ENCODE measurements at regions not wholly inside any gene's neighbourhood (a gene's known extent, or its start where the extent isn't known, plus 50 kb on each side); places are given as distances from the start of the nearest gene placed in this dataset.

- no peaks in the 10 kb centered on the region for H3K9me3 ChIP-seq
- intact Hi-C loops (cut with DNase I): no loop called here
- no peak for TF ChIP-seq POLR2A (IDR thresholded peaks at IDR 0.05)
- no peak for TF ChIP-seq CTCF (IDR thresholded peaks at IDR 0.05)
- no peak for ATAC-seq
- H3K36me3 ChIP-seq (replicated peaks in 1 of 2; ENCODE audit: insufficient read depth in 1 of 2, low read depth in 2 of 2): no peaks in the 10 kb centered on the region
- no peak overlapping the region for H3K27ac ChIP-seq
- H3K4me1 ChIP-seq: no peaks in the 10 kb centered on the region
- no peak overlapping the region for H3K4me3 ChIP-seq
- no peak for DNase-seq
- WGBS, 2 donors: 8 to 11% methylated on average over 1 of the region's 1 CpG
- H3K27me3 ChIP-seq: no peaks in the 10 kb centered on the region
Observed at GRCh38 chr15:92705764-92706163, 50.2 kb upstream of the FAM174B start.

GRCh38 chr15:92706201-92706600 lies 50.6 kb upstream of the FAM174B start:
- Histone ChIP-seq H3K27ac (no peak overlapping the region), H3K27me3 (no peaks in the 10 kb centered on the region), H3K4me1 (no peaks in the 10 kb centered on the region), H3K4me3 (no peak overlapping the region), H3K36me3 (replicated peaks in 1 of 2; ENCODE audit: insufficient read depth in 1 of 2, low read depth in 2 of 2) (no peaks in the 10 kb centered on the region), H3K9me3 (no peaks in the 10 kb centered on the region)
- WGBS, 2 donors: 72 to 74% methylated on average over 7 of the region's 7 CpGs
- no peak for ATAC-seq
- no peak for TF ChIP-seq CTCF (IDR thresholded peaks at IDR 0.05)
- TF ChIP-seq POLR2A (IDR thresholded peaks at IDR 0.05): no peak
- intact Hi-C loops (cut with DNase I): no loop called here
- no peak for DNase-seq

GRCh38 chr15:92707880-92708551 lies 52.4 kb upstream of the FAM174B start:
- Histone ChIP-seq H3K27me3 (no peaks in the 10 kb centered on the region), H3K9me3 (no peaks in the 10 kb centered on the region), H3K27ac (no peak overlapping the region), H3K4me3 (no peak overlapping the region), H3K36me3 (replicated peaks in 1 of 2; ENCODE audit: insufficient read depth in 1 of 2, low read depth in 2 of 2) (no peaks in the 10 kb centered on the region), H3K4me1 (no peaks in the 10 kb centered on the region)
- DNase-seq (no peak), ATAC-seq (no peak)
- intact Hi-C loops (cut with DNase I): no loop called here
- 91 to 92% methylated on average over 12 of the region's 12 CpGs for WGBS, 2 donors
- TF ChIP-seq CTCF (IDR thresholded peaks at IDR 0.05) (no peak), POLR2A (IDR thresholded peaks at IDR 0.05) (no peak)

- DNase-seq (no peak), ATAC-seq (no peak)
- Histone ChIP-seq H3K36me3 (replicated peaks in 1 of 2; ENCODE audit: insufficient read depth in 1 of 2, low read depth in 2 of 2) (no peaks in the 10 kb centered on the region), H3K4me3 (no peak overlapping the region), H3K27ac (no peak overlapping the region), H3K9me3 (no peaks in the 10 kb centered on the region), H3K4me1 (no peaks in the 10 kb centered on the region), H3K27me3 (no peaks in the 10 kb centered on the region)
- intact Hi-C loops (cut with DNase I): no loop called here
- TF ChIP-seq CTCF (IDR thresholded peaks at IDR 0.05): no peak
- TF ChIP-seq POLR2A (IDR thresholded peaks at IDR 0.05): no peak
- WGBS, 2 donors: 79 to 84% methylated on average over 4 of the region's 4 CpGs
Observed at GRCh38 chr15:92708635-92709034, 53.1 kb upstream of the FAM174B start.

- no peaks in the 10 kb centered on the region for H3K4me1 ChIP-seq
- H3K27ac ChIP-seq: no peak overlapping the region
- no peak overlapping the region for H3K4me3 ChIP-seq
- H3K9me3 ChIP-seq: no peaks in the 10 kb centered on the region
- WGBS, 2 donors: 67 to 87% methylated on average over 10 of the region's 10 CpGs
- intact Hi-C loops (cut with DNase I): no loop called here
- no peaks in the 10 kb centered on the region for H3K27me3 ChIP-seq
- no peak for ATAC-seq
- TF ChIP-seq CTCF (IDR thresholded peaks at IDR 0.05) (no peak), POLR2A (IDR thresholded peaks at IDR 0.05) (no peak)
- DNase-seq: no peak
- no peaks in the 10 kb centered on the region for H3K36me3 ChIP-seq (replicated peaks in 1 of 2; ENCODE audit: insufficient read depth in 1 of 2, low read depth in 2 of 2)
Observed at GRCh38 chr15:92709110-92709790, 53.7 kb upstream of the FAM174B start.
